Endodermal cell (in vitro differentiated cells): ENCODE measurements at regions not wholly inside any gene's neighbourhood (a gene's known extent, or its start where the extent isn't known, plus 50 kb on each side); places are given as distances from the start of the nearest gene placed in this dataset.

ENCODE experiments used
- DNase-seq: peaks from one replicate; pipeline ENCODE4 v3.0.0-alpha.2; 2017
- H3K27ac ChIP-seq: 2 replicates; pipeline ENCODE4 v1.5.1; 2013; ENCODE audit warnings: mild to moderate bottlenecking, low read depth, low read length, moderate library complexity
- H3K27me3 ChIP-seq: 2 replicates; pipeline ENCODE4 v1.6.1; 2013; ENCODE audit warnings: mild to moderate bottlenecking, low read length, moderate library complexity; ENCODE audit not compliant: insufficient read depth, control insufficient read depth, poor library complexity, severe bottlenecking
- H3K36me3 ChIP-seq: 2 replicates; pipeline ENCODE4 v1.7.0; 2013; ENCODE audit warnings: mild to moderate bottlenecking, low read length, moderate library complexity; ENCODE audit not compliant: control insufficient read depth, insufficient read depth
- H3K4me1 ChIP-seq: one replicate; pipeline ENCODE4 v1.7.0; 2013; ENCODE audit warnings: low read length; ENCODE audit not compliant: control insufficient read depth, insufficient read depth
- H3K4me3 ChIP-seq: 2 replicates; pipeline ENCODE4 v1.5.1; 2013; ENCODE audit warnings: mild to moderate bottlenecking, low read length, moderate library complexity
- H3K9ac ChIP-seq: 2 replicates; pipeline ENCODE4 v1.6.1; 2013; ENCODE audit warnings: mild to moderate bottlenecking, low read length, moderate library complexity; ENCODE audit not compliant: poor library complexity, severe bottlenecking; ENCODE audit errors: extremely low read depth
- H3K9me3 ChIP-seq: 2 replicates; pipeline ENCODE4 v1.6.1; 2013; ENCODE audit warnings: mild to moderate bottlenecking, low read length, moderate library complexity; ENCODE audit not compliant: control insufficient read depth
- H3K27ac Mint-ChIP-seq: 2 replicates; pipeline ENCODE4 v1.8.0; 2020; ENCODE audit warnings: mixed read lengths
- H3K27me3 Mint-ChIP-seq: 2 replicates; pipeline ENCODE4 v1.8.0; 2021; ENCODE audit warnings: mild to moderate bottlenecking, mixed read lengths; ENCODE audit not compliant: insufficient read depth
- H3K36me3 Mint-ChIP-seq: 2 replicates; pipeline ENCODE4 v1.8.0; 2020; ENCODE audit warnings: low read depth, mixed read lengths
- H3K4me1 Mint-ChIP-seq: 2 replicates; pipeline ENCODE4 v1.8.0; 2020; ENCODE audit warnings: mixed read lengths
- H3K4me3 Mint-ChIP-seq: 2 replicates; pipeline ENCODE4 v1.8.0; 2020; ENCODE audit warnings: mild to moderate bottlenecking, moderate library complexity, mixed read lengths
- H3K9me3 Mint-ChIP-seq: 2 replicates; pipeline ENCODE4 v1.8.0; 2020; ENCODE audit warnings: mild to moderate bottlenecking, mixed read lengths
- CTCF ChIP-seq: fragments of 200-600 bp; sonication (generic); conservative IDR thresholded peaks from 2 replicates; pipeline ENCODE4 v1.5.0; 2021; ENCODE audit warnings: antibody characterized with exemption, mild to moderate bottlenecking
- WGBS, 2 experiments: methylation state at CpG; one replicate each; pipeline versions ENCODE4 v1.1.5 to v1.1.7; 2013; ENCODE audit warnings: missing lambda C conversion rate in 2 of 2, mixed read lengths in 1 of 2; ENCODE audit not compliant: insufficient coverage in 1 of 2, insufficient read length in 1 of 2; 5-methylcytosine and 5-hydroxymethylcytosine counted together

DNA sequence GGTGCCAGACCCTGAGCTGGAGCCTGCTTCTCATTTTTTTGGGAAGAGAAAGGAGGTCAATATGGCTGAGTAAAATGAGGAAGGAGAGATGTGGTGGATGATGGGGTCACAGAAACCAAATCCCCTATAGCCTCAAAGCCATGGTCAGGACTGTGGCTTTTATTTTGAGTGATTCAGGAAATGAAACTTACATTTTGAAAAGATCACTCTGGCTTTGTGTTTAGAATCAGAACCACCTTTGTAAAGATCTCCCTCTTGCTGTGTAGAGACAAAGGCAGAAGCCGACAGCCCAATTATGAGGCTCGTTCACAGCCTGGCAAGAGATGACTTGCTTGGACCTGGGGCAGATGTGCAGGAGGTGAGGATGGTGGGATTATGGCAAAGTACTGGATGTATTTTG lies 121.6 kb upstream of the ANKFN1 start:
- H3K27me3 Mint-ChIP-seq, result peaks cover 2% of the 10 kb centered on the region

GRCh38 chr17:56034197-56034635 lies 119.1 kb upstream of the ANKFN1 start:
- H3K9me3 ChIP-seq, result no peaks in the 10 kb centered on the region
- no peaks in the 10 kb centered on the region for H3K27me3 ChIP-seq
- Mint-ChIP-seq H3K9me3 (no peaks in the 10 kb centered on the region), H3K27me3 (peaks cover 2% of the 10 kb centered on the region), H3K27ac (no peak overlapping the region), H3K4me1 (peaks cover 2% of the 10 kb centered on the region), H3K4me3 (no peak overlapping the region), H3K36me3 (no peaks in the 10 kb centered on the region)
- no peak overlapping the region for H3K9ac ChIP-seq
- H3K27ac ChIP-seq, result no peak overlapping the region
- no peak for TF ChIP-seq CTCF
- no peaks in the 10 kb centered on the region for H3K36me3 ChIP-seq
- H3K4me3 ChIP-seq, result no peak overlapping the region
- DNase-seq, result no peak
- 94 to 96% methylated on average over 6 of the region's 6 CpGs for WGBS, 2 experiments
- H3K4me1 ChIP-seq, result no peaks in the 10 kb centered on the region

More for the DNA sequence above, 121.6 kb upstream of the ANKFN1 start:
- H3K27ac Mint-ChIP-seq, result no peak overlapping the region
- Histone ChIP-seq H3K36me3 (no peaks in the 10 kb centered on the region), H3K9me3 (no peaks in the 10 kb centered on the region), H3K9ac (no peak overlapping the region), H3K4me3 (no peak overlapping the region), H3K27ac (no peak overlapping the region), H3K4me1 (no peaks in the 10 kb centered on the region), H3K27me3 (no peaks in the 10 kb centered on the region)
- no peak for DNase-seq
- TF ChIP-seq CTCF, result no peak
- H3K9me3 Mint-ChIP-seq, result no peaks in the 10 kb centered on the region
- no peak overlapping the region for H3K4me3 Mint-ChIP-seq
- no peaks in the 10 kb centered on the region for H3K36me3 Mint-ChIP-seq
- peaks cover 2% of the 10 kb centered on the region for H3K4me1 Mint-ChIP-seq
- WGBS, 2 experiments, result 88% methylated on average over 2 of the region's 2 CpGs

DNA sequence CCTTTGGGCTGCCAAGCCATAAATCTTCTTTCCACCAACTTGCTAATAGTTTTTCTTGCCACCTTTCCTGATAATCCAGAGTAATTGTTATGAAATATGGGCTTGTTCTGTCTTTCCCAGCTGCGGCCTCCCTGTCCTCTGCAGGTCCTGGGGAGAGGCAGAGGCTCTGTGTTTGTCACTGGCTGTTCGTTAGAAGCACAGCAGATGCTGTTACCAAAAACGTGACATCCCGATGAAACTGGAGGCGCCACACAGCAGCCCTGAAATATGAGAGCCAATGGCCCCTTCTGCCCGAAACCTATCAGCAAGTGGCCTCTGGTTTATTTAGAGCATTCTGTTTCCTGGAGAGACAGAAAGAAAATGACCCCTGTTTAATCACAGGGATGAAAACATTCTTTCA lies 115.1 kb upstream of the ANKFN1 start:
- no peak for DNase-seq
- Histone ChIP-seq H3K27ac (no peak overlapping the region), H3K4me1 (no peaks in the 10 kb centered on the region), H3K36me3 (no peaks in the 10 kb centered on the region), H3K9me3 (no peaks in the 10 kb centered on the region), H3K9ac (no peak overlapping the region), H3K27me3 (peaks cover 2% of the 10 kb centered on the region), H3K4me3 (no peak overlapping the region)
- H3K4me1 Mint-ChIP-seq, result no peaks in the 10 kb centered on the region
- no peaks in the 10 kb centered on the region for H3K36me3 Mint-ChIP-seq
- no peaks in the 10 kb centered on the region for H3K9me3 Mint-ChIP-seq
- 91% methylated on average over 4 to 6 of the region's 6 CpGs for WGBS, 2 experiments
- peaks cover 2% of the 10 kb centered on the region for H3K27me3 Mint-ChIP-seq
- no peak overlapping the region for H3K27ac Mint-ChIP-seq
- no peak for TF ChIP-seq CTCF
- no peak overlapping the region for H3K4me3 Mint-ChIP-seq
